ENCODE measurements at regions not wholly inside any gene's neighbourhood (a gene's known extent, or its start where the extent isn't known, plus 50 kb on each side); places are given as distances from the start of the nearest gene placed in this dataset.

DNA sequence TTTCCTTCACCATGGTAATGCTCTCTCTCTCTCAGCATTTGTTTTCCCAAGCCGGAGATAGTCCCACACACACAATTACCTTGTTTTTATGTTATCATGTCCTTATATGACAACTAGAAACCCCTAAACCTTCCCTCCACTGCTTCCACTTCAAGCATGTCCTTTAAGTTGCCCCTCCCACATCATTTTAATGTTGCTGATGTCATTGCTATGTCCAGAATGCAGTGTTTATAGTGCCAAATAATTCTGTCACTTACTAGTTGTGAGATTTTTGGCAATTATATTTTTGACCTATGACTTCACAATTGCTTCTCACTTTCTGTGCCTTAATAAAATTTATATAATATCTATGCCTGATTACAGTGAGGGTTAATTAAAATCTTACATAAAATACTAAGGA lies 645.9 kb downstream of the XPNPEP1 start:
- no peak for DNase-seq
- Histone ChIP-seq H3K36me3 (ENCODE audit: low read depth, missing control alignments) (no peaks in the 10 kb centered on the region), H3K27me3 (no peaks in the 10 kb centered on the region), H3K4me1 (no peaks in the 10 kb centered on the region), H3K4me3 (no peak overlapping the region), H3K9me3 (no peaks in the 10 kb centered on the region), H3K27ac (no peak overlapping the region)
- intact Hi-C loops (cut with DNase I; ENCODE audit: low total_unique reads): no loop called here
- 52 to 73% methylated on average over 1 of the region's 1 CpG for WGBS, 2 donors
- TF ChIP-seq POLR2A (IDR thresholded peaks at IDR 0.05) (no peak), CTCF (IDR thresholded peaks at IDR 0.05) (no peak)

DNA sequence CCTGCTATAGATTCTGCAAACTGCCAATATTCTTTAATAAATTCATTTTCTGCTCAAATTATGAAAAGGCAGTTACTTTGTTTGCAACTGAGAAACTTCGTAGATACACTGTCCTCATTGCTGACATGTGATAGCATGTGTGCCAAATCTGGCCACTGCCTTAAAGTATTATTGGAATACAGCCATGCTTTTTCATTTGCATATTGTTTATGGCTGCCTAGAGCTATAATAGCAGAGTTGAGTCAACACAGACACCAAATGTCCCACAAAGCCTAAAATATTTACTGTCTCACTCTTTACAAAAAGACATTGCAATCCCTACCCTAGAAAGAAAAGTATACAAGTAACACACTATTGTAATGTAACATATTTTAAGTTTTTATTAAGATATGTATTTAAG lies 647.4 kb downstream of the XPNPEP1 start:
- intact Hi-C loops (cut with DNase I; ENCODE audit: low total_unique reads): no loop called here
- H3K4me3 ChIP-seq: no peak overlapping the region
- no peaks in the 10 kb centered on the region for H3K36me3 ChIP-seq (ENCODE audit: low read depth, missing control alignments)
- no peaks in the 10 kb centered on the region for H3K4me1 ChIP-seq
- WGBS, 2 donors: 28 to 29% methylated on average over 1 of the region's 1 CpG
- H3K27me3 ChIP-seq: no peaks in the 10 kb centered on the region
- H3K27ac ChIP-seq: no peak overlapping the region
- TF ChIP-seq POLR2A (IDR thresholded peaks at IDR 0.05): no peak
- TF ChIP-seq CTCF (IDR thresholded peaks at IDR 0.05): no peak
- H3K9me3 ChIP-seq: no peaks in the 10 kb centered on the region
- no peak for DNase-seq

- no peak for DNase-seq
- Histone ChIP-seq H3K27ac (no peak overlapping the region), H3K36me3 (ENCODE audit: low read depth, missing control alignments) (no peaks in the 10 kb centered on the region), H3K4me1 (no peaks in the 10 kb centered on the region), H3K27me3 (no peaks in the 10 kb centered on the region), H3K9me3 (no peaks in the 10 kb centered on the region), H3K4me3 (no peak overlapping the region)
- intact Hi-C loops (cut with DNase I; ENCODE audit: low total_unique reads): no loop called here
- 93 to 95% methylated on average over 2 of the region's 2 CpGs for WGBS, 2 donors
- TF ChIP-seq POLR2A (IDR thresholded peaks at IDR 0.05) (no peak), CTCF (IDR thresholded peaks at IDR 0.05) (no peak)
Measured at GRCh38 chr10:109274681-109275080, 648.6 kb downstream of the XPNPEP1 start.

- intact Hi-C loops (cut with DNase I; ENCODE audit: low total_unique reads): no loop called here
Measured at GRCh38 chr10:109270173-109270572, 653.1 kb downstream of the XPNPEP1 start.

More at GRCh38 chr10:109270173-109270572, 653.1 kb downstream of the XPNPEP1 start:
- no peaks in the 10 kb centered on the region for H3K4me1 ChIP-seq
- H3K27ac ChIP-seq: no peak overlapping the region
- TF ChIP-seq CTCF (IDR thresholded peaks at IDR 0.05) (no peak), POLR2A (IDR thresholded peaks at IDR 0.05) (no peak)
- no peak for DNase-seq
- H3K27me3 ChIP-seq: no peaks in the 10 kb centered on the region
- H3K36me3 ChIP-seq (ENCODE audit: low read depth, missing control alignments): no peaks in the 10 kb centered on the region
- H3K4me3 ChIP-seq: no peak overlapping the region
- no peaks in the 10 kb centered on the region for H3K9me3 ChIP-seq
- 79 to 86% methylated on average over 2 of the region's 2 CpGs for WGBS, 2 donors

All from testis (tissue), 2 donors.